H4 (cell line): ENCODE measurements at regions not wholly inside any gene's neighbourhood (a gene's known extent, or its start where the extent isn't known, plus 50 kb on each side); places are given as distances from the start of the nearest gene placed in this dataset.

Experiments used
- DNase-seq: peaks from one replicate; pipeline ENCODE4 v3.0.0-alpha.2; 2015; ENCODE audit warnings: low spot score

DNA sequence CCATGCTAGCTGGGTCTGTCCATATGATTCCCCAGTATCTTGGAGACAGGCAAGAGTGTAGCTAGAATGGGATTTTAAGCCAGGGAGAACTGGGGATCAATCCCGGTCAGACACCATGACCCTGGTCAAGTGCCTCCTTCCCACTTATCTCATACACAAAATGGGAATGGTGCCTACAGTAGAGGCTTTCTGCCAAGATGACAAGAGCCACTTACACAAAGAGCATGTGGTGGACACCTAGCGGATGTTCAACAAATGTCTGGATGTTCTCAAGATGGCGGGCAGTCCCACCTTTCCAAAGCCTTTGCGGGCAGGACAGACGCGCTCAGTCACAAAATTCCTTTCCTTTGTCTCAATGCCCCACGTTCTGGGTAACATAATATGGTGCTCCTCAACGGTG is 57.3 kb downstream of the MAF start:
- no peak for DNase-seq

GRCh38 chr16:79542237-79542774 is 58.2 kb downstream of the MAF start:
- DNase-seq: no peak

- no peak for DNase-seq
These were observed 59.5 kb downstream of the MAF start for GRCh38 chr16:79540825-79541595.

GRCh38 chr16:79537584-79537983 is 63.0 kb downstream of the MAF start:
- no peak for DNase-seq

GRCh38 chr16:79536958-79537357 is 63.6 kb downstream of the MAF start:
- DNase-seq: no peak

DNA sequence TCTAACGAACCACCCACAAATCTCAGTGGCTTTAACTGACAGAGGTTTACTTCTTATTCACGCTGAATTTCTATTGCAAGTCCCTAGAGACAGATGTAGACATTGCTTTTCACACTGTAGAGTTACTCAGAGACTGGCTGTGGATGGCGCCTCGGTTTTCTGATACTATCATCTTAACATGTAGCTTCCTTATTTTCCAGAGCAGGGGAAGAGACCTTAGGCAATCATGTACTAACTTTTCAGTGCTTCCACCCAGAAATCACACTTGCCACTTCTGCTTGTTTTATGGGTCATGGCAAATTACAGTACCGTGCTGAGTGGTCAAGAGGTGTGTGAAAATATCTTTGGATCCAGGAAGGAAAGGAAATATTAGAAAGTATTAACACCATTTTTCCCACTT is 65.4 kb downstream of the MAF start:
- DNase-seq: no peak

DNA sequence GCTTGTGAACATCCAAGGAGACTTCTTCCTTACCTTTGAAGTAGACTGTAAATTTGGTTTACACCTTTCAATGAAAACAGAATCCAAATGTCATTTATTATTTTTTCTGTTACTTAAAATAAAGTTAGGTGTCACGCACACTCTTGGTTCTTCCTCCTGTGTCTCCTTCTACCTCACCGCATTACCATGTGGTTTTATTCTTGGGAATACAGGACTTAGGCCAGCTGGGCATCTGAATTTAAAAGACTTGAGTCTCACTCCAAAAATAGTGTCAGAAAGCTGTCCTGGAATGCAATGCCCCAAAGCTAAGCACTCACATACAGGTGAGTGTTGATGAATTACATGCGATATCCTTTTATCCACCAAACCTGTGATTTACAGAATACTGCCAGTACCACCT is 66.4 kb downstream of the MAF start:
- no peak for DNase-seq

DNA sequence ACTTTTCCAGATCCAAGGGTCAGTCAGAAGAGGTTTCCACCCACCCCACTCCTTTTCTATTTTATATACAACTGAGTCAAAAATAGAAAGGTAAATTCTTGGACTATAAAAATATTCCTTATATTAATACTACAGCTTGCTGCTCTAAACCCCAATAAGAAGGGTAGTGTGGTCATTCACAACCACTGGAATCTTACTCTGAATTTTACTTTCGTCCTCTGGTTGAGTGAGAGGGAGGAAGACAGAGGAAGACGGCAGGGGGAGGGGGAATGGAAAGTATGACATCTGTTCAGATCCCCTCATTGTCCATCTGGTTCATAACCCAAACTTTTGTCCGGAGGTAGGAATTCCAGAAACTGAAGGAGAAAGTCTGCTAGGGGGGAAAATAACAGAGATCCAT is 67.2 kb downstream of the MAF start:
- no peak for DNase-seq

GRCh38 chr16:79532785-79533184 is 67.8 kb downstream of the MAF start:
- no peak for DNase-seq

DNA sequence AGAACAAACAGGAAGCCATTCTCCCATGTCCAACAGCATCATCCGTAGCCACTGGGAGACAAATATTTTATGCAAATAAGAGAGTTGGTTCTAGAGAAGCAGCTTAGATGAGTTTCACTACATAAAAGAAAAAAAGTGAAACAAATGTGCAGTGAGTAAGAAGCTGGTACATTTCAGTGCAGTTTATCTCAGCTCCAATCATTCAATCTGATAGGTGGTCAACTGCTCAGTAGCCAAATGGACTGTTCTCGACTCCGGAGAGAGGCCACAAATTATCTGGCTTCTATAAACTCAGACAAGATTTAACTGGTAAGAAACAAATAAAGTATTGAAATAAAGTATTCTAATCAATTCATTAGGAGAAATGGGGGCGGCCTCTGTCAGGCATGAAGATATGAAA is 68.3 kb downstream of the MAF start:
- DNase-seq: no peak

DNA sequence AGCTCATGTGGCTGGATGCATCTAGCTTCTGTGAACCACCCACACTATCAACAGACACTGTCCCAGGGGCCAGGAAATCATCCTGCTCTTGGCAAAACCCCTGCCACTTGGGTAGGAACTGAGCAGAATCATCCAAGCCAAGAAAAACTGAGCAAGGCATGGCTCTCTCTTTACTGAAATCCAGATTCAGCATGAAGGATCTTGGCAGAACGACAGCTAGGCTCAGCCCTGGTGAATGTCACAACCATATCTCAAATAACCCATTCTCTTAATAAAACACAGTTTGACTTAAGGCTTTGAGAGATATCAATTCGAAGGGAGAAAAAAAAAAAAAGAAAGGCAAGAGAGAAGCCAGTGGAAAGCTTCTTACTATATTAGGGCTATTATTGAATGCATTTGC is 72.2 kb downstream of the MAF start:
- no peak for DNase-seq

DNA sequence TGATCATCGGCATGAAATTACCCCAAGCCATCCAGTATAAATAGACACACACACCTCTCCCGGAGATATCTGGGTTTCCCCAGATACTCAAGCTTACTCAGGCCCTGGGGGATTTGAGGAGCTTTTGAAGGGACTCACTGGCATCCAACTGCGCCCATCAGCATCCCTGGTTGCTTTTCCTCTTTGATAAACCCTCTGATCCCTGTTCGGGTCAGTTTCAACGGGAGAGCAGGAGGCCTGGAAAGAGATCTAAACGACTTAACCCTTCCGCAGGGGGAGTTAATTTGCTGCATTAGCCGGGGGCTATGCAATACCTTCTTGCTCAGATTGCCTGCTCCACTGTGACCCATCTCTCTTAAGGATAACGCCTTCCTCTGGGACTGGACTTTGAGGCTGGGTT is 76.6 kb downstream of the MAF start:
- DNase-seq: no peak

GRCh38 chr16:79519448-79519847 is 81.1 kb downstream of the MAF start:
- DNase-seq: peak; percentile 38

DNA sequence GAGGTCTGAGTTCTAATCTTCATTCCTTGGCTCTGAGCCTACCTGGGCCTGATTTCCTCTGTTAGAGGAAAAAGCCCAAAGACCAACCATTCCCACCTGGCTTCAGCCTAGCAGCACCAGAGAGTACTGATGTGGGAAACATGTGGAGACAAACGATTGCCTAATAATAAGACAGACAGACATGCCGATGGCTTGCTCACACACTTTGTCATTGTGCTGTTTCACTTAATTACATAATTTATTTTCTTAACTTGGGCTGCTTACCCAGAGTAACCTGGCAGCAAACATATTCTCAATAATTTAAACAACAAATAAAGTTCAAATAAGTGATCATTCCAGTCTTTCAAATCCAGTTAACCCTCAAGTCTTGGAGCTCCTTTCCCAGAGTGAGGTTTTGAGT is 83.4 kb downstream of the MAF start:
- no peak for DNase-seq

DNA sequence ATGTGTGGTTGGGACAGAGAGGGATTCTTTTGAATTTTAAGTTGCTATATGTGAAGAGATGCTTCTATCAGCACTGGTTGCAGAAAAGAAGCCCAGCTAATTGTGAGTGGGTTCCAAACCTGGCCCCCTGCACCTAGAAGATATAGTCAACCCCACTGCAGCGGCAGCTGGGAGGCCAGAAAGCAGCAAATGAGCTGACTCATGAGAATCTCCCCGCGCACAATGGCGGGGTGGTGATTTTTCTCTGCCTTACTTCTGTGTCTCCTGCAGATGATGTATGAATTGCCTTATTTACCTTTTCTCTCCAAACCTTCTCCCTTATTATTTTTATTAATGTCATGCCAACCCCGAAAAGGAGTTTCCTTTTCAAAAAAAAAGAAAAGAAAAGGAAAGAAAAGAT is 89.7 kb downstream of the MAF start:
- no peak for DNase-seq

- no peak for DNase-seq
These were observed 90.6 kb downstream of the MAF start for GRCh38 chr16:79509906-79510305.

- peak; percentile 38 for DNase-seq
These were observed 91.3 kb downstream of the MAF start for GRCh38 chr16:79509211-79509631.

DNA sequence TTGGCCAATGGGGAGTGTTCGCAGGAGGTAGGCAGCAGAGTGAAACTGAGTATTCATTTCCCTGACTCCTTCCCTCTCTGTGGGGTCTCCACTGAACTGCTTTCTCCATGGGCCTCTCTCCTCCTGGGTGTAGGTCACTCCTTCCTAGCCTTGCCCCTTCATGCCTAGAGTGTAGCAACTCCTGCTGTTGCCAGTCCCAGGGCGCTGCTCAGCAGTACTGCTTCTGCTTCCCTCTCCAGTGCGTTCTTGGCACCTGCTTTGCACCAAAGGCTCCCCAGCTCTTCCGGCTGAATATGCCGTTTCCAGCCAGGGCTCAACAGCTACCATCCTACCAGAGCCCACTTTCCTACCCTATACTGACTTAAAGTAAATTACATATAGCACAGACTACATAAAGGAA is 92.2 kb downstream of the MAF start:
- no peak for DNase-seq

DNA sequence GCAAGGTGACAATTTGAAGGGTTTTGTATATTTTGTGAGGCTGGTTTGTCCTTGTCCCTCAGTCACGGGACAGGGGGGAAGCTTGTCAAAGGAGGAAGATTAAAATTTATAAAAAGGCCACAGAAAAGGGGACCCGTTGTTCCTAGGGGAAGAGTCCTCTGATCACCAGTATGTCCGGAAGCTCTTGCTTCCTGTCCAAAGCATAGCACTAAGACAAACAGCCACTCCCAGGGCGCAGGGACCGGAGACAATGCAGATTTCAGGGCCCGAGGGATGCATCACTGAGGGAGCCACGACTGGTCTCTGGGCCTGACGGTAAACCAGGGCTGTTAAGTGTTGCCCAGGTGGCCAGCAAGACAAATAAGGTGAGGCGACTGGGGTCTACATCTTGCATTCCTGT is 95.2 kb downstream of the MAF start:
- DNase-seq: no peak

DNA sequence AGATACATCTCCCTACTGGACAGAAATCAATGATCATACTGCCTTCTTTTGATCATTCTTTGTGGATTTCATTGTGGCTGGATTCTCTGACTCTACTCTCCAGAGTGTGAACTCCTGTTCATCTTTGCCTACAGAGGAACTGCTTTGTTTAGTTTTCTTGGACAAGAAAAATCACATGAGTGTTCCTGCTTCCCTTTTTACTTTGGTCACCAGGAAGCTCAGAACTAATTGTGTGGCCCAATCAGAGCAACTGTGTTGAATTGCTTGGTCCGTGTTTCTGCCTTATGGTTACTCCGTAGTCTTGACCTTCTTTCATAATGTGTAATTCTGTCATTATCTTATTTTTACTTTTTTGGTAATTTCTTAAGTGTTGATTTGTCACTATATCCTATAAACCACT is 97.0 kb downstream of the MAF start:
- DNase-seq: no peak

DNA sequence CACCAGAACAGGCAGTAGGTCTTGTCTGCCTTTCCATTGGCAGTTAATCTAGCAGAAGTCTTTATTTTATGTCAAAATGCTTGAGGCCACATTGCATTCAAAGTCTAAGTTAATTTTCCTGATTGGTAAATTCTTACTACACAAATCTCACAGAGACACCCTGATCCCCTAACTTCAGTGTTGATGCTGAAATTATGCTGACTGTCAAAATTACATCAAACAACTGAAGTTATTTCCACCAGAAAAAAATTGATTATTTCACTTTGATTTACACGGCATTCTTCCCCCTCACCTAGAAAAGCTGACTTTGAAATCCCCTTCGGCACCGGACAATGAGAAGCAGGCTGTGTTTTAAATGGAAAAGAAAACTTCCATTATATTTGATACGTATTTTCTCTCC is 99.1 kb downstream of the MAF start:
- DNase-seq: no peak

DNA sequence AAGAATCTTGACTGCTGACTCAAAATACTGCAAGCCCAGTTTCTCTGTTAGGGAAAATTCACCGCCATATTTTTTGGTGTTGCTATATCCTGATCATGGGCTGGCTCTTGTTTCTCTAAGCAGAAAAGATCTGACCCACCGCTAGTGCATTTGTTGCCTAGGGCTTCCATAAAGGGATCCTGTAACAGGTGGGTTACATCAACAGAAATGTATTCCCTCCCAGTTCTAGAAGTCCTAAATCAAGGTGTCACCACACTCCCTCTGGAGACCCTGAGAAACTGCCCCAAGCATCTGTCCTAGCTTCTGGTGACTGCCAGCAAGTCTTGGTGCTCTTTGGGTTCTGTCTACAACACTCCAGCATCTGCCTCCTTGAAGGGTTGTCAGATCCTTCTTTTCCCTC is 99.7 kb downstream of the MAF start:
- DNase-seq: no peak

GRCh38 chr16:79500286-79500685 is 100.3 kb downstream of the MAF start:
- no peak for DNase-seq

- DNase-seq: no peak
These were observed 101.6 kb downstream of the MAF start for GRCh38 chr16:79498928-79499327.
